ENCODE measurements at regions not wholly inside any gene's neighbourhood (a gene's known extent, or its start where the extent isn't known, plus 50 kb on each side); places are given as distances from the start of the nearest gene placed in this dataset.
A peak's percentile ranks its signal among the peaks of the same experiment; 100 is the strongest.

GRCh38 chr4:137664046-137664387 is 131.7 kb upstream of the PCDH18 start:
- Mint-ChIP-seq H3K4me1 (ENCODE audit: low read depth) (peaks cover 55% of the 10 kb centered on the region), H3K36me3 (ENCODE audit: low read depth) (no peaks in the 10 kb centered on the region), H3K27me3 (ENCODE audit: low read depth) (no peaks in the 10 kb centered on the region), H3K27ac (ENCODE audit: unreplicated experiment) (peak overlapping the region; percentile 91), H3K4me3 (ENCODE audit: unreplicated experiment) (peak overlapping the region; percentile 44), H3K9me3 (ENCODE audit: low read depth) (peaks cover 3% of the 10 kb centered on the region)
- no peak for TF ChIP-seq CTCF (IDR thresholded peaks at IDR 0.05)
- no peak for DNase-seq (ENCODE audit: low spot score)

GRCh38 chr4:137663251-137664045 is 131.2 kb upstream of the PCDH18 start:
- H3K27ac Mint-ChIP-seq (ENCODE audit: unreplicated experiment): peak overlapping the region; percentile 91
- no peaks in the 10 kb centered on the region for H3K27me3 Mint-ChIP-seq (ENCODE audit: low read depth)
- peaks cover 58% of the 10 kb centered on the region for H3K4me1 Mint-ChIP-seq (ENCODE audit: low read depth)
- H3K4me3 Mint-ChIP-seq (ENCODE audit: unreplicated experiment): peak overlapping the region; percentile 44
- no peak for DNase-seq (ENCODE audit: low spot score)
- peaks cover 3% of the 10 kb centered on the region for H3K9me3 Mint-ChIP-seq (ENCODE audit: low read depth)
- TF ChIP-seq CTCF (IDR thresholded peaks at IDR 0.05): no peak
- H3K36me3 Mint-ChIP-seq (ENCODE audit: low read depth): no peaks in the 10 kb centered on the region

GRCh38 chr4:137661693-137662092 is 129.4 kb upstream of the PCDH18 start:
- no peak for DNase-seq (ENCODE audit: low spot score)
- Mint-ChIP-seq H3K36me3 (ENCODE audit: low read depth) (no peaks in the 10 kb centered on the region), H3K4me3 (ENCODE audit: unreplicated experiment) (no peak overlapping the region), H3K4me1 (ENCODE audit: low read depth) (peaks cover 66% of the 10 kb centered on the region), H3K9me3 (ENCODE audit: low read depth) (peaks cover 7% of the 10 kb centered on the region), H3K27me3 (ENCODE audit: low read depth) (no peaks in the 10 kb centered on the region), H3K27ac (ENCODE audit: unreplicated experiment) (no peak overlapping the region)
- no peak for TF ChIP-seq CTCF (IDR thresholded peaks at IDR 0.05)

GRCh38 chr4:137660211-137660610 is 127.9 kb upstream of the PCDH18 start:
- peaks cover 75% of the 10 kb centered on the region for H3K4me1 Mint-ChIP-seq (ENCODE audit: low read depth)
- no peaks in the 10 kb centered on the region for H3K36me3 Mint-ChIP-seq (ENCODE audit: low read depth)
- no peaks in the 10 kb centered on the region for H3K27me3 Mint-ChIP-seq (ENCODE audit: low read depth)
- no peak for DNase-seq (ENCODE audit: low spot score)
- H3K27ac Mint-ChIP-seq (ENCODE audit: unreplicated experiment): peak overlapping the region; percentile 81
- H3K4me3 Mint-ChIP-seq (ENCODE audit: unreplicated experiment): no peak overlapping the region
- no peak for TF ChIP-seq CTCF (IDR thresholded peaks at IDR 0.05)
- peaks cover 7% of the 10 kb centered on the region for H3K9me3 Mint-ChIP-seq (ENCODE audit: low read depth)

GRCh38 chr4:137659431-137659830 is 127.1 kb upstream of the PCDH18 start:
- Mint-ChIP-seq H3K36me3 (ENCODE audit: low read depth) (no peaks in the 10 kb centered on the region), H3K4me1 (ENCODE audit: low read depth) (peaks cover 68% of the 10 kb centered on the region), H3K27me3 (ENCODE audit: low read depth) (no peaks in the 10 kb centered on the region), H3K9me3 (ENCODE audit: low read depth) (peaks cover 7% of the 10 kb centered on the region), H3K4me3 (ENCODE audit: unreplicated experiment) (no peak overlapping the region), H3K27ac (ENCODE audit: unreplicated experiment) (peak overlapping the region; percentile 81)
- TF ChIP-seq CTCF (IDR thresholded peaks at IDR 0.05): no peak
- no peak for DNase-seq (ENCODE audit: low spot score)

Measured in chondrocyte (in vitro differentiated cells).